SK-N-SH (cell line): ENCODE measurements at regions not wholly inside any gene's neighbourhood (a gene's known extent, or its start where the extent isn't known, plus 50 kb on each side); places are given as distances from the start of the nearest gene placed in this dataset.

Experiments
- EP300 ChIP-seq, 2 experiments: IDR thresholded peaks; 2 replicates each; pipeline versions ENCODE4 v1.4.0 to v1.6.1; 2012; ENCODE audit warnings: borderline replicate concordance in 1 of 2, low read depth in 1 of 2, low read length in 1 of 2
- GABPA ChIP-seq: IDR thresholded peaks from 2 replicates; pipeline ENCODE4 v1.4.0; 2012; ENCODE audit warnings: low read depth, mild to moderate bottlenecking
- MXI1 ChIP-seq: IDR thresholded peaks from 2 replicates; pipeline ENCODE4 v1.6.1; 2012; ENCODE audit warnings: mild to moderate bottlenecking, low read depth, low read length, improper control_type of control experiment
- POLR2AphosphoS5 ChIP-seq: IDR thresholded peaks from 2 replicates; pipeline ENCODE4 v1.6.1; 2012; ENCODE audit warnings: low read depth, low read length
- RAD21 ChIP-seq: IDR thresholded peaks from 2 replicates; pipeline ENCODE4 v1.6.1; 2012; ENCODE audit warnings: mild to moderate bottlenecking, low read length
- SIN3A ChIP-seq: IDR thresholded peaks from 2 replicates; pipeline ENCODE4 v1.6.1; 2012; ENCODE audit warnings: low read depth, mild to moderate bottlenecking, low read length, moderate library complexity, borderline replicate concordance
- TAF1 ChIP-seq: IDR thresholded peaks from 2 replicates; pipeline ENCODE4 v1.6.1; 2012; ENCODE audit warnings: low read depth, mild to moderate bottlenecking, low read length, moderate library complexity, borderline replicate concordance
- TEAD4 ChIP-seq: IDR thresholded peaks from 2 replicates; pipeline ENCODE4 v1.4.0; 2012; ENCODE audit warnings: mild to moderate bottlenecking, borderline replicate concordance; ENCODE audit not compliant: insufficient read depth
- YY1 ChIP-seq: IDR thresholded peaks from 2 replicates; pipeline ENCODE4 v1.4.0; 2012; ENCODE audit warnings: low read depth, mild to moderate bottlenecking
- TF ChIP-seq, protein P1 (sequence below): IDR thresholded peaks from 2 replicates; pipeline ENCODE4 v1.6.1; 2012; ENCODE audit warnings: mild to moderate bottlenecking, low read depth, low read length, moderate library complexity
- TF ChIP-seq, protein P2 (sequence below): fragments of 200-600 bp; sonication (generic); IDR thresholded peaks from 2 replicates; pipeline ENCODE4 v1.6.1; 2017; ENCODE audit warnings: antibody characterized with exemption, mild to moderate bottlenecking, moderate library complexity
- TF ChIP-seq, protein P3 (sequence below): fragments of 150-350 bp; IDR thresholded peaks from 2 replicates; pipeline ENCODE4 v1.6.1; 2017; ENCODE audit warnings: antibody characterized with exemption, low read length, low read depth, borderline replicate concordance
- TF ChIP-seq, protein P4 (sequence below): fragments of 150-350 bp; IDR thresholded peaks from 2 replicates; pipeline ENCODE4 v1.6.1; 2016; ENCODE audit warnings: mild to moderate bottlenecking, low read depth, low read length

DNA sequence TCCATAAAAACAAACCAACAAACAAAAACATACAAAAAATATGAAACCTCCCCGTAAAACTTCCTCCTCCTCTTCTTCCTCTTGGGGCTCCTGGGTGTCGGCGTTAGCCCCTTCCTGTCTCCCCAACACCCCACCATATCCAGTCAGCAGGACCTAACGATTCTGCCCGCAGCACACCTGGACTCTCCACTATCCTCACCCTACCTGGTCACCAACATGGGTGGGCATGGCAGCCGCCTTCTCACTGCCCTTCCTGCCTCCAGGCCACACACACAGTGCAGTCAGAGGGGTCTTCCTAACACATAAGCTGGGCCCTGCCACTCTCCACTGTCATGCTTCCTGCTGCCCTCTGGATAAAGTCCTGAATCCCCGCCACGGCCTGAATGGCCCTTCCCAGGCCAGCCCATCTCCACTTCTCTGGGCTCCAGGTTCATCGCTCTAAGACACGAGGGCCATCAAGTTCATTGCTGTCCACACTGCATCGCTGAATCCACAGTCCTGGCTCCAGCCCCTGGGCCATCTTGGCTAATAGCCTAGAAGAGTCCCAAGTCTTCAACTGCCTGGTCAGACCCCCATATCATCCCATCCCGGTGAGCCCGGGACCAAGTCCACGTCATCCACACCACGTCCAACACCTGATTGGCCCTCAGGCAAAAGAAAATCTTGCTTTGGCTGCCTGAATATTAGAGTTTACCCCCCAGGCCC lies 76.2 kb downstream of the IGLL1 start:
- no peak for TF ChIP-seq MXI1
- TF ChIP-seq, protein P1, sequence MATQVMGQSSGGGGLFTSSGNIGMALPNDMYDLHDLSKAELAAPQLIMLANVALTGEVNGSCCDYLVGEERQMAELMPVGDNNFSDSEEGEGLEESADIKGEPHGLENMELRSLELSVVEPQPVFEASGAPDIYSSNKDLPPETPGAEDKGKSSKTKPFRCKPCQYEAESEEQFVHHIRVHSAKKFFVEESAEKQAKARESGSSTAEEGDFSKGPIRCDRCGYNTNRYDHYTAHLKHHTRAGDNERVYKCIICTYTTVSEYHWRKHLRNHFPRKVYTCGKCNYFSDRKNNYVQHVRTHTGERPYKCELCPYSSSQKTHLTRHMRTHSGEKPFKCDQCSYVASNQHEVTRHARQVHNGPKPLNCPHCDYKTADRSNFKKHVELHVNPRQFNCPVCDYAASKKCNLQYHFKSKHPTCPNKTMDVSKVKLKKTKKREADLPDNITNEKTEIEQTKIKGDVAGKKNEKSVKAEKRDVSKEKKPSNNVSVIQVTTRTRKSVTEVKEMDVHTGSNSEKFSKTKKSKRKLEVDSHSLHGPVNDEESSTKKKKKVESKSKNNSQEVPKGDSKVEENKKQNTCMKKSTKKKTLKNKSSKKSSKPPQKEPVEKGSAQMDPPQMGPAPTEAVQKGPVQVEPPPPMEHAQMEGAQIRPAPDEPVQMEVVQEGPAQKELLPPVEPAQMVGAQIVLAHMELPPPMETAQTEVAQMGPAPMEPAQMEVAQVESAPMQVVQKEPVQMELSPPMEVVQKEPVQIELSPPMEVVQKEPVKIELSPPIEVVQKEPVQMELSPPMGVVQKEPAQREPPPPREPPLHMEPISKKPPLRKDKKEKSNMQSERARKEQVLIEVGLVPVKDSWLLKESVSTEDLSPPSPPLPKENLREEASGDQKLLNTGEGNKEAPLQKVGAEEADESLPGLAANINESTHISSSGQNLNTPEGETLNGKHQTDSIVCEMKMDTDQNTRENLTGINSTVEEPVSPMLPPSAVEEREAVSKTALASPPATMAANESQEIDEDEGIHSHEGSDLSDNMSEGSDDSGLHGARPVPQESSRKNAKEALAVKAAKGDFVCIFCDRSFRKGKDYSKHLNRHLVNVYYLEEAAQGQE, result no peak
- TF ChIP-seq, protein P2, sequence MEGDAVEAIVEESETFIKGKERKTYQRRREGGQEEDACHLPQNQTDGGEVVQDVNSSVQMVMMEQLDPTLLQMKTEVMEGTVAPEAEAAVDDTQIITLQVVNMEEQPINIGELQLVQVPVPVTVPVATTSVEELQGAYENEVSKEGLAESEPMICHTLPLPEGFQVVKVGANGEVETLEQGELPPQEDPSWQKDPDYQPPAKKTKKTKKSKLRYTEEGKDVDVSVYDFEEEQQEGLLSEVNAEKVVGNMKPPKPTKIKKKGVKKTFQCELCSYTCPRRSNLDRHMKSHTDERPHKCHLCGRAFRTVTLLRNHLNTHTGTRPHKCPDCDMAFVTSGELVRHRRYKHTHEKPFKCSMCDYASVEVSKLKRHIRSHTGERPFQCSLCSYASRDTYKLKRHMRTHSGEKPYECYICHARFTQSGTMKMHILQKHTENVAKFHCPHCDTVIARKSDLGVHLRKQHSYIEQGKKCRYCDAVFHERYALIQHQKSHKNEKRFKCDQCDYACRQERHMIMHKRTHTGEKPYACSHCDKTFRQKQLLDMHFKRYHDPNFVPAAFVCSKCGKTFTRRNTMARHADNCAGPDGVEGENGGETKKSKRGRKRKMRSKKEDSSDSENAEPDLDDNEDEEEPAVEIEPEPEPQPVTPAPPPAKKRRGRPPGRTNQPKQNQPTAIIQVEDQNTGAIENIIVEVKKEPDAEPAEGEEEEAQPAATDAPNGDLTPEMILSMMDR, result no peak
- no peak for TF ChIP-seq RAD21
- TF ChIP-seq YY1, result no peak
- TF ChIP-seq GABPA, result no peak
- TF ChIP-seq, protein P3, sequence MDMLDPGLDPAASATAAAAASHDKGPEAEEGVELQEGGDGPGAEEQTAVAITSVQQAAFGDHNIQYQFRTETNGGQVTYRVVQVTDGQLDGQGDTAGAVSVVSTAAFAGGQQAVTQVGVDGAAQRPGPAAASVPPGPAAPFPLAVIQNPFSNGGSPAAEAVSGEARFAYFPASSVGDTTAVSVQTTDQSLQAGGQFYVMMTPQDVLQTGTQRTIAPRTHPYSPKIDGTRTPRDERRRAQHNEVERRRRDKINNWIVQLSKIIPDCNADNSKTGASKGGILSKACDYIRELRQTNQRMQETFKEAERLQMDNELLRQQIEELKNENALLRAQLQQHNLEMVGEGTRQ, result no peak
- TF ChIP-seq POLR2AphosphoS5, result no peak
- no peak for TF ChIP-seq EP300 (IDR thresholded peaks at IDR 0.05; ENCODE audit: borderline replicate concordance in 1 of 2, low read depth in 1 of 2, low read length in 1 of 2)
- no peak for TF ChIP-seq TAF1
- TF ChIP-seq SIN3A, result no peak
- TF ChIP-seq, protein P4, sequence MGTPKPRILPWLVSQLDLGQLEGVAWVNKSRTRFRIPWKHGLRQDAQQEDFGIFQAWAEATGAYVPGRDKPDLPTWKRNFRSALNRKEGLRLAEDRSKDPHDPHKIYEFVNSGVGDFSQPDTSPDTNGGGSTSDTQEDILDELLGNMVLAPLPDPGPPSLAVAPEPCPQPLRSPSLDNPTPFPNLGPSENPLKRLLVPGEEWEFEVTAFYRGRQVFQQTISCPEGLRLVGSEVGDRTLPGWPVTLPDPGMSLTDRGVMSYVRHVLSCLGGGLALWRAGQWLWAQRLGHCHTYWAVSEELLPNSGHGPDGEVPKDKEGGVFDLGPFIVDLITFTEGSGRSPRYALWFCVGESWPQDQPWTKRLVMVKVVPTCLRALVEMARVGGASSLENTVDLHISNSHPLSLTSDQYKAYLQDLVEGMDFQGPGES, result no peak
- no peak for TF ChIP-seq TEAD4
